NT2/D1 (cell line): ENCODE measurements at regions not wholly inside any gene's neighbourhood (a gene's known extent, or its start where the extent isn't known, plus 50 kb on each side); places are given as distances from the start of the nearest gene placed in this dataset.

ENCODE experiments used
- SUZ12 ChIP-seq: IDR thresholded peaks from 2 replicates; pipeline ENCODE4 v1.6.1; 2011; ENCODE audit not compliant: insufficient read length, insufficient read depth; ENCODE audit errors: extremely low read depth
- ZNF274 ChIP-seq: IDR thresholded peaks from 2 replicates; pipeline ENCODE4 v1.6.1; 2011; ENCODE audit warnings: mild to moderate bottlenecking, low read depth, low read length

GRCh38 chr16:73663720-73664119 is 615.8 kb upstream of the ZFHX3 start:
- TF ChIP-seq SUZ12 (no peak), ZNF274 (no peak)
